Caco-2 (cell line): ENCODE measurements at regions not wholly inside any gene's neighbourhood (a gene's known extent, or its start where the extent isn't known, plus 50 kb on each side); places are given as distances from the start of the nearest gene placed in this dataset.

Experiments used
- BruUV-seq: library from RNA; stranded (reverse); fragments of 400-500 nt; replicated peaks from 2 replicates; lab custom pipeline; 2021; lab: Mats Ljungman, UMichigan
- CTCF ChIA-PET: fragments of 300-600 bp; sonication (Branson Sonifier 250); formaldehyde crosslinking; loops from one replicate; lab custom pipeline; 2022; ENCODE audit warnings: antibody characterized with exemption; lab: Charles Lee
- POLR2A ChIA-PET: fragments of 300-600 bp; sonication (Branson Sonifier 250); formaldehyde crosslinking; loops from one replicate; lab custom pipeline; 2022; ENCODE audit warnings: antibody characterized with exemption; lab: Charles Lee
- DNase-seq, 2 experiments: peaks; one replicate each; pipeline versions ENCODE4 v3.0.0 to v3.0.0-alpha.2; 2020 to 2022
- H3K27me3 ChIP-seq: replicated peaks from 2 replicates; pipeline ENCODE4 v1.6.0; 2011; ENCODE audit warnings: low read length; ENCODE audit not compliant: control insufficient read depth, insufficient read depth
- H3K36me3 ChIP-seq: 2 replicates; pipeline ENCODE4 v1.5.1; 2011; ENCODE audit warnings: low read length; ENCODE audit not compliant: control insufficient read depth, insufficient read depth
- H3K4me1 ChIP-seq: fragments of 250-450 bp; sonication (Bioruptor Pico); 2 replicates; pipeline ENCODE4 v1.5.1; 2020; ENCODE audit warnings: mild to moderate bottlenecking
- H3K4me3 ChIP-seq: 2 replicates; pipeline ENCODE4 v1.5.1; 2011; ENCODE audit warnings: low read depth, mild to moderate bottlenecking, control low read depth, low read length
- H3K9me3 ChIP-seq: fragments of 250-450 bp; sonication (Bioruptor Pico); 2 replicates; pipeline ENCODE4 v1.5.1; 2020; ENCODE audit warnings: mild to moderate bottlenecking, moderate library complexity
- H3K27ac Mint-ChIP-seq: one replicate; pipeline ENCODE4 v1.8.0; 2022; ENCODE audit warnings: mixed read lengths; ENCODE audit not compliant: unreplicated experiment
- H3K27me3 Mint-ChIP-seq: one replicate; pipeline ENCODE4 v1.8.0; 2022; ENCODE audit warnings: mixed read lengths; ENCODE audit not compliant: insufficient read depth, unreplicated experiment
- H3K36me3 Mint-ChIP-seq: one replicate; pipeline ENCODE4 v1.8.0; 2022; ENCODE audit warnings: mild to moderate bottlenecking, mixed read lengths; ENCODE audit not compliant: insufficient read depth, unreplicated experiment
- H3K4me1 Mint-ChIP-seq: one replicate; pipeline ENCODE4 v1.8.0; 2022; ENCODE audit warnings: low read depth, mixed read lengths; ENCODE audit not compliant: unreplicated experiment
- H3K4me3 Mint-ChIP-seq: one replicate; pipeline ENCODE4 v1.8.0; 2022; ENCODE audit warnings: mild to moderate bottlenecking, moderate library complexity, mixed read lengths; ENCODE audit not compliant: unreplicated experiment
- H3K9me3 Mint-ChIP-seq: one replicate; pipeline ENCODE4 v1.8.0; 2022; ENCODE audit warnings: mixed read lengths; ENCODE audit not compliant: unreplicated experiment
- intact Hi-C: fragments of 100-400 bp; cut with micrococcal nuclease; formaldehyde crosslinking; loops from one replicate; pipeline ENCODE4 v1.10.0; 2022; ENCODE audit not compliant: unreplicated experiment
- TF ChIP-seq, protein P1 (sequence below), 2 experiments: fragments of 200-600 bp in 1 of 2; IDR thresholded peaks; 1 replicate in 1 of 2; 2 replicates in 1 of 2; pipeline versions ENCODE4 v1.5.1 to v1.8.0; 2011 to 2022; ENCODE audit warnings: antibody characterized with exemption in 1 of 2, control low read depth in 1 of 2, inconsistent platforms in 1 of 2, low read depth in 1 of 2, low read length in 1 of 2, mild to moderate bottlenecking in 1 of 2, moderate library complexity in 1 of 2; ENCODE audit not compliant: insufficient read depth in 1 of 2, severe bottlenecking in 1 of 2, unreplicated experiment in 1 of 2

DNA sequence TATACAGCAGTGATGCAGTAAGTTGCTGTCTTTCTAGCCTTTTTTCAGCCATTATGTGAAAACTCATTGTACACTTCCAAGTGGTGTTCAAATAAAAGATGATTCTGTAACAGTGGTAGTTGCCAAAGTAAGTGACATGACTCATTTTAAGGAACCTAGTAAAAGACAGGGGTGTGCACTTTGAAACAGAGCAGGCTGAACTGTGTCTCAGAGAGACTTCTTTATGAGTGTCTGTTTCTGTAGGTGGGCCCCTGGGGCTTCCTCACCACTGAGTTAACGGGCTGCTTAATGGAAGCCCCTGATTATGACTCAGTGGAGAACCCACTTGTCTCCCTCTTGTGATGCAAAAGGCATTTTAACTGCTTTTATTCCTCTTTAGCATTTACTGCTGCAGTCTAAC, 147.3 kb downstream of the PCTP start:
- H3K27ac Mint-ChIP-seq = no peak overlapping the region
- no peak overlapping the region for H3K4me3 Mint-ChIP-seq
- DNase-seq = no peak
- Histone ChIP-seq H3K4me3 (no peak overlapping the region), H3K4me1 (no peaks in the 10 kb centered on the region), H3K36me3 (no peaks in the 10 kb centered on the region), H3K27me3 (no peaks in the 10 kb centered on the region), H3K9me3 (no peaks in the 10 kb centered on the region)
- ChIA-PET CTCF (no interaction called here), POLR2A (no interaction called here)
- H3K36me3 Mint-ChIP-seq = no peaks in the 10 kb centered on the region
- TF ChIP-seq, protein P1, sequence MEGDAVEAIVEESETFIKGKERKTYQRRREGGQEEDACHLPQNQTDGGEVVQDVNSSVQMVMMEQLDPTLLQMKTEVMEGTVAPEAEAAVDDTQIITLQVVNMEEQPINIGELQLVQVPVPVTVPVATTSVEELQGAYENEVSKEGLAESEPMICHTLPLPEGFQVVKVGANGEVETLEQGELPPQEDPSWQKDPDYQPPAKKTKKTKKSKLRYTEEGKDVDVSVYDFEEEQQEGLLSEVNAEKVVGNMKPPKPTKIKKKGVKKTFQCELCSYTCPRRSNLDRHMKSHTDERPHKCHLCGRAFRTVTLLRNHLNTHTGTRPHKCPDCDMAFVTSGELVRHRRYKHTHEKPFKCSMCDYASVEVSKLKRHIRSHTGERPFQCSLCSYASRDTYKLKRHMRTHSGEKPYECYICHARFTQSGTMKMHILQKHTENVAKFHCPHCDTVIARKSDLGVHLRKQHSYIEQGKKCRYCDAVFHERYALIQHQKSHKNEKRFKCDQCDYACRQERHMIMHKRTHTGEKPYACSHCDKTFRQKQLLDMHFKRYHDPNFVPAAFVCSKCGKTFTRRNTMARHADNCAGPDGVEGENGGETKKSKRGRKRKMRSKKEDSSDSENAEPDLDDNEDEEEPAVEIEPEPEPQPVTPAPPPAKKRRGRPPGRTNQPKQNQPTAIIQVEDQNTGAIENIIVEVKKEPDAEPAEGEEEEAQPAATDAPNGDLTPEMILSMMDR (IDR thresholded peaks at IDR 0.05; ENCODE audit: insufficient read depth in 1 of 2, low read depth in 1 of 2, low read length in 1 of 2, severe bottlenecking in 1 of 2, unreplicated experiment in 1 of 2) = no peak
- no TSS peak for BruUV-seq
- peaks cover 9% of the 10 kb centered on the region for H3K27me3 Mint-ChIP-seq
- no peaks in the 10 kb centered on the region for H3K9me3 Mint-ChIP-seq
- intact Hi-C loops = no loop called here
- H3K4me1 Mint-ChIP-seq = no peaks in the 10 kb centered on the region

GRCh38 chr17:55900188-55900587, 149.3 kb downstream of the PCTP start:
- intact Hi-C loops = no loop called here
- Histone ChIP-seq H3K27me3 (no peaks in the 10 kb centered on the region), H3K36me3 (no peaks in the 10 kb centered on the region), H3K9me3 (no peaks in the 10 kb centered on the region), H3K4me1 (no peaks in the 10 kb centered on the region), H3K4me3 (no peak overlapping the region)
- Mint-ChIP-seq H3K4me1 (no peaks in the 10 kb centered on the region), H3K27me3 (peaks cover 14% of the 10 kb centered on the region), H3K36me3 (no peaks in the 10 kb centered on the region), H3K9me3 (no peaks in the 10 kb centered on the region), H3K4me3 (no peak overlapping the region), H3K27ac (no peak overlapping the region)
- ChIA-PET POLR2A (no interaction called here), CTCF (no interaction called here)
- TF ChIP-seq, protein P1 (IDR thresholded peaks at IDR 0.05; ENCODE audit: insufficient read depth in 1 of 2, low read depth in 1 of 2, low read length in 1 of 2, severe bottlenecking in 1 of 2, unreplicated experiment in 1 of 2) = no peak
- DNase-seq = no peak
- no TSS peak for BruUV-seq

GRCh38 chr17:55903028-55903690, 152.3 kb downstream of the PCTP start:
- H3K4me3 ChIP-seq = no peak overlapping the region
- ChIA-PET CTCF (no interaction called here), POLR2A (no interaction called here)
- no peaks in the 10 kb centered on the region for H3K36me3 Mint-ChIP-seq
- no TSS peak for BruUV-seq
- no peaks in the 10 kb centered on the region for H3K27me3 ChIP-seq
- no peaks in the 10 kb centered on the region for H3K4me1 Mint-ChIP-seq
- no peaks in the 10 kb centered on the region for H3K4me1 ChIP-seq
- no peak overlapping the region for H3K4me3 Mint-ChIP-seq
- H3K27me3 Mint-ChIP-seq = peaks cover 16% of the 10 kb centered on the region
- no peak overlapping the region for H3K27ac Mint-ChIP-seq
- no peaks in the 10 kb centered on the region for H3K9me3 ChIP-seq
- TF ChIP-seq, protein P1 (IDR thresholded peaks at IDR 0.05; ENCODE audit: insufficient read depth in 1 of 2, low read depth in 1 of 2, low read length in 1 of 2, severe bottlenecking in 1 of 2, unreplicated experiment in 1 of 2) = no peak
- DNase-seq = no peak
- no peaks in the 10 kb centered on the region for H3K9me3 Mint-ChIP-seq
- H3K36me3 ChIP-seq = no peaks in the 10 kb centered on the region
- intact Hi-C loops = no loop called here
